Fibroblast of skin of left biceps (primary cell): ENCODE measurements at regions not wholly inside any gene's neighbourhood (a gene's known extent, or its start where the extent isn't known, plus 50 kb on each side); places are given as distances from the start of the nearest gene placed in this dataset.
A peak's percentile ranks its signal among the peaks of the same experiment; 100 is the strongest.
"Not testable (repeated sequence)": the region's sequence is repeated elsewhere in the genome, so short reads cannot be mapped to it uniquely, and the experiment has no call there.

Source experiments
- DNase-seq, 2 experiments: peaks; one replicate each; pipeline ENCODE4 v3.0.0-alpha.2; 2013; ENCODE audit warnings: low read depth in 2 of 2

GRCh38 chr16:29578898-29579297, 72.7 kb upstream of the NPIPB12 start:
- not testable (repeated sequence) for DNase-seq

DNA sequence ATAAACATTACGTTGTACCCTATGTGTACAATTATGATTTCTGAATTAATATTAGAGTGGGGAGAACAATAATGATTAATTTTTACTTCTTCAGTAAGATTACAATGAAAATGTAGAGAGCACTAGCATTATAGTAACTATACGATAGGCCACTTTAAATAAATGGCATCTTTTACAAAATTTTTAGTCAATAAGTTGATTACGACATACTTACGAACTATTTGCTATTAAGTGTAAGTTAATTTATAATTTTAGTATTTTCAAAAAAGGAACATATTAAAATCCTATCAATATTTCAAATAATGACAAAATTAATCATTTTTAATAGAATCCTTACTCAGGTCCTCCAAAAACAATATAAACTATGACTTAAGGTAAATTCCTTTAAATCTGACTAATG, 75.6 kb upstream of the NPIPB12 start:
- not testable (repeated sequence) for DNase-seq

GRCh38 chr16:29591919-29592318, 71.1 kb upstream of the SPN start:
- DNase-seq = not testable (repeated sequence)

- DNase-seq = not testable (repeated sequence)
Observed at GRCh38 chr16:29594269-29594925, 68.7 kb upstream of the SPN start.

DNA sequence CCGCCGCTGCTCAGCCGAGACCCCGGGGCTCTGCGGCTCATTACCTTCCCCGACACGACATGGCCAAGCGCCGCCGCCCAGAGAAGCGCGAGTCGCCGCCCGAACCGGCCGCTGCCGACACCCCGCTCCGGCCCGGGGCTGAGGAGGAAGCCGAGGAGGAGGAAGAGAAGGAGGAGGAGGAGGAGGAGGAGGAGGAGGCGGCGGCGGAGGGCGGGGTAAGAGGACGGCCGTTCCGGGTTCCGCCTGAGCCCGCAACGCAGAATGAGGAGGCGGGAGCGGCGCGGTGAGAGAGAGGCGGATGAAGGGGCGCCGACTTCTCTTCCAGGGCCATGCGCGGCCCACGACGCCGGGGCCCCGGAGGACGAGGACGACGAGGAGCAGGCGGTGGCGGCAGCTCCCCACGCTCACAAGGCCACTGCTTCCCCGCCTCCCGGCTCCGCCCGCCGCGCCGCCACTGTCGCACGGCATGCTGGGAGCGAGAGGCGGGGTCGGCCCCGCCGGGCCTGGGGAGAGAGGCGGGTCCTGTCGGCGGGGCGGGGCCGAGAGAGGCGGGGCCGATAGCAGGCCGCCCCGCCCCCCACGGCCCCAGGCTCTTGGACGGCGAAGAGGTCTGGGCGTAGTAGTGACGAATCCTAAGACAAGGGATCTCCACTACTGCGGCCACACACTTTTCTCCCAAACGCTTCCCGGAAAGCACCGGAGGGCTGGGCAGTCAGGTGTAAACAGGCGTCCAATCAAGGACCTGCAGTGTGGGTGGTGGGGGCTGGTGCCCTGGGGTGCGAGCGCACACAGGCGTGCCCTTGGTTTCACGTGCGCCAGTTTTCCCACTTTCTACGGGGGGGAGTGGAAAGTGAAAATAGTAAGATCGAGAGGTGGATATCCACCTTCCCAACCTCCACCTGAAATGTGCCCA, 67.9 kb upstream of the SPN start:
- DNase-seq = peak; percentile 47 to 56

GRCh38 chr16:29597030-29597429, 66.0 kb upstream of the SPN start:
- not testable (repeated sequence) for DNase-seq

- DNase-seq = not testable (repeated sequence)
Observed at GRCh38 chr16:29600111-29601000, 62.7 kb upstream of the SPN start.

DNA sequence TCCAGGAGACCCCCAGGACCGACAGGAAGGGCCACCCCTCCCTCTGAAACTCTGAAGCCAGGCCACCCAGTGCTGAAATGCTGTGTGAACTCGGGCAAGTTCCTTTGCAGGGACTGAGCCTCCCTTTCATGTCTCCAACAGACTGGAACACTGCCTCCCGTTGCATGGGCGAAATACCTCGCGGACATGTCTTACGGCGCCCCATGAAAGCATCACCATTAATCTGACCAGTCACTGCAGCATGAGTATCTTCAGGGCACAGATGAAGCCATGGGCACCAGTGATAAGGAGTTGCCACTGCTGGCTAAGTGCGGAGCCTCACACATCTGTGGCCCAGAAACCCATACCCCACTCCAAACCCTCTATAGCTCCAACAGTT, 60.8 kb upstream of the SPN start:
- not testable (repeated sequence) for DNase-seq

DNA sequence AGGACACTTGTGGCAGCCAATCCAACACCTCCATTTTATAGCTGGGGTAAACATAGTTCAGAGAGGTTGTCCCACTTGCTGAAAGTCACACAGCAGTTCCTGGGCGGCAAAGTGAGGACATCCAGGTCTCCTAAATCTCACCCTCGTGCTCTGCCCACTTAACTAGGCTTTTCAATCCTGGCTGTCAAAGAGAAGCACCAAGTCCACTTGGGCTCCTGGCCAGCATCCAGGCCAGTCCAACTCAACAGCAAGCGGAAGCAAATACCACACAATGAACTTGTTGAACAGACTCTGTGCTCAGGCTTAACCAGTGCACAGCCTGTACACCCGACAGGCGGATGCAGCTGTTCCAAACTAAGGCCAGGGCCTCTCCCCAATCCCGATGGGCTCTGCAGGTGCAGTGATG, 60.4 kb upstream of the SPN start:
- not testable (repeated sequence) for DNase-seq

DNA sequence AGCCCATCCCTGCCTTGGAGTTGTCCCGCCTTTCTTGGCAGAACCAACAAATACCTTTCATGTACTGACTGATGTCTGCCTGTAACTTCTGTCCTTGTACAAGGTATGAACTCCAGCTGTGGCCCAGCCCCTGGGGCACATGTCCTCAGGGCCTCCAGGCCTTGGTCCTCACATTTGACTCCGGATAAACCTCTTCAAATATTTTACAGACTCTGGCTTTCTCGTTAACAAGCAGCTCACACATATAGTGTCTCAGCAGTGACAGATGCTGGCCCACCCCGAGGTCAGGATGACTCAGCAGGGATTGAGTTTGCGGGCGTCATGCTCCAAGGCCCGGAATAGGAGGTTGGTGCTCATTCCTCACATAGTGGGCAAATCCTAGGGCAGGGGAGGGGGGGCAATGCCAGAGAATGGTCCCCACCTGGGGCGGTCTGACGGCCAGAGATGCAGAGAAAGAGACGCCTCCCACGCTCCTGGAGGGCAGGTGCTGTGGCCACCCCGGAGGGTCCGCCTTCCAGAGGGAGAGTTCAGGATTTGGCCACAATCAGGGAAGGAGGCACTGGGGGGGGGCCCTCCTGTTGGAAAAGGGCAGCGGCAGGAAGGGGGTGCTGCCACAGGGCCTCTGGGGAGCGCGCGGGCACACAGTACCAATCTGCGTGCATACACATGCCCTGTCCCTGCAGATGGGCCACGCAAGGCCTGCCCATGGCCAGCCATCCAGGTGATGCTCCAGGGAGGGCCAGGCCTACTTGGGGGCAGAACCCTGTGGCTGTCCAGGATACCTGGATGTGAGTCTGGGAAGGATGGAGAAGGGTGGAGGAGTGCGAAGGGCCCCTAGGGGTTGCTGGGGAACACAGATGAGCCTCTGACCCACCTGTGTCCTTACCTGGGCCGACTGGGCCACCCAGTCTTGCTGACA, 58.2 kb upstream of the SPN start:
- DNase-seq = not testable (repeated sequence)

DNA sequence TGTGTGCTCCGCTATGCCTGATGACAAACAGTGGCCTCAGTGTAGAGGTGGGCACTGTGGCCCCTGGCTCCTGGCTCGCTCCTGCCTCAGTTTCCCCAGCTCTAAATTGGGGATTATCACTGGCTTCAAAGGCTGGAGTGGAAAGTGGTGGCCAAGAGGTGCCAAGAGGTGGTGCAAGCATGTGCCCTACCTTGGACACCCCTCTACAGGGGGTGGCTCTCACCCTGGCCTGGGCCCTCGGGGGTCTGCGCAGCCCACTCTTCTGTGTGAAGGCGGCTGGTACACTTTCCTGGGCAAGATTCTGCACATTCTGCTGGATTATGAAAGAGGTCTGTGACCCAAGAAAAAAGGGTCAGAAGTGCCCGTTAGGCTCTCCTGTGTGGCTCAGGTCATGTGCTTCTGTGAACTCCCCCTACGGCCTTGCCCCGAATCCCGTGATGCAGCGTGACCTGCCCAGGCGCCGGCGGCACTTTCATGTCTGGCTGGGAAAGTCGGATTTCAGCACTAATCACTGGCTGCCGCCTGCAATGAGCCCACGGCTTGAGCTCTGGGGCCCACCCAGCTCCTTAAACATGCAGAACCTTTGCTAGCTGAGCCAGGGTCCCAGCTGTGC, 57.3 kb upstream of the SPN start:
- DNase-seq = not testable (repeated sequence)

GRCh38 chr16:29606669-29607427, 56.2 kb upstream of the SPN start:
- not testable (repeated sequence) for DNase-seq

GRCh38 chr16:29607428-29607823, 55.6 kb upstream of the SPN start:
- not testable (repeated sequence) for DNase-seq

DNA sequence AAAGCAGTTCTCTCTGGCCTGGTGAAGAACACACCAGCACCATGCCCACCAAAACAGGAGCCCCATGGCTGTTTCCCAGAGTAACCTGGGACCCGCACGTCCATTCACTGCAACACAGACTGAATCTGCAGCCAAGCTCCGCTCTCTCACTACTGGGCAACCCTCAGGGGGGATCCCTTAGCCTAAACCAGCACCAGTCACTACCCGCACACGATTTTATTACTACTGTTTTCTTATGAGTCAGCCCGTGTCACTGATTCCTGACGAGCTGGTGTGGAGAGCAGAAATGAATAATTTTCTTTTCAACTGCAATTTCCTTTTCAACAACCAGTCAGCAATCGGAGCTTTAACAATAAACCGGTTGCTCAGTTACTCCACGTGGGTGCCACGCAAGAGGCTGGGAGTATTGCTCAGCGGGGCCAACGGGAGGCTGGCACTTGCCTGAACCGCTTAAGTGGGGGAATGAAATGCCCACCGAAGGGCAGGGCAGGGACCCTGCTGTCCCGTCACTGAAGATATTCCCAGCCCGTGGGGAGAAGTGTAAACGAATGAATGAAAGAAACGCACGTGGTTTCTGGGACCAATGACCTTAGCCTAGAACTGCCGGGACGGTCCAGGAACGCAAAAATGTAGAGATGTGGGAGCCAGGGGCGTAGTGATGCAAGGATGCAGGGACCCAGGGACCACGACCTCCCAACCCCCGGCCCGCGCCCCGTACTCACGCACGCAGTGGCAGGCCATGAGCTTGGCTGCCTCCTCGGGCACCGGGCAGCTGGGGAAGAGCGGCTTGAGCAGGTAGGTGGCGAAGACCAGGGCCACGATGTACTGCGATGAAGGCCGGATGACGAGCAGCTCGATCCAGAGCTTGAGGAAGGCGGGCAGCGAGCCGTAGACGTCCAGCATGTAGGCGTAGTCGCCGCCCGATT, 50.4 kb upstream of the SPN start:
- DNase-seq = not testable (repeated sequence)
